ENCODE measurements at regions not wholly inside any gene's neighbourhood (a gene's known extent, or its start where the extent isn't known, plus 50 kb on each side); places are given as distances from the start of the nearest gene placed in this dataset.

- TF ChIP-seq MAX (IDR thresholded peaks at IDR 0.05; ENCODE audit: low read depth) = no peak
- TF ChIP-seq CTCF (IDR thresholded peaks at IDR 0.05) = no peak
- TF ChIP-seq RFX5 (IDR thresholded peaks at IDR 0.05; ENCODE audit: low read length) = no peak
- no peak for TF ChIP-seq JUND (IDR thresholded peaks at IDR 0.05)
- no peak for TF ChIP-seq TEAD4 (IDR thresholded peaks at IDR 0.05; ENCODE audit: borderline replicate concordance, insufficient read depth)
- TF ChIP-seq EZH2phosphoT487 (IDR thresholded peaks at IDR 0.05; ENCODE audit: borderline replicate concordance, low read depth) = no peak
- TF ChIP-seq GATA2 (CRISPR knock-in tag; IDR thresholded peaks at IDR 0.05) = no peak
- TF ChIP-seq SMC3 (IDR thresholded peaks at IDR 0.05; ENCODE audit: low read depth, low read length) = no peak
Observed at GRCh38 chr10:62652564-62652963, 152.0 kb upstream of the ADO start (continued).

GRCh38 chr10:62653254-62653653, 151.3 kb upstream of the ADO start:
- TF ChIP-seq YY1 (IDR thresholded peaks at IDR 0.05; ENCODE audit: low read depth) (no peak), ZBTB33 (IDR thresholded peaks at IDR 0.05; ENCODE audit: borderline replicate concordance, low read depth) (no peak), NRF1 (IDR thresholded peaks at IDR 0.05; ENCODE audit: low read depth, low read length) (no peak)
- Histone ChIP-seq H3K36me3 (replicated peaks in 1 of 2; ENCODE audit: control insufficient read depth in 1 of 2, insufficient read depth in 2 of 2, low read length in 1 of 2) (no peaks in the 10 kb centered on the region), H3K4me2 (no peak overlapping the region), H3K27ac (ENCODE audit: low read depth in 2 of 2, low read length in 1 of 2) (no peak overlapping the region), H4K20me1 (ENCODE audit: insufficient read depth) (no peaks in the 10 kb centered on the region), H2AFZ (ENCODE audit: low read depth) (no peak overlapping the region), H3F3A (replicated peaks; ENCODE audit: insufficient read depth) (no peaks in the 10 kb centered on the region), H3K4me3 (ENCODE audit: low read depth in 2 of 2, low read length in 1 of 2) (no peak overlapping the region), H3K27me3 (ENCODE audit: insufficient read depth) (no peaks in the 10 kb centered on the region), H3K79me2 (ENCODE audit: insufficient read depth) (no peaks in the 10 kb centered on the region), H3K9ac (no peak overlapping the region), H3K9me3 (no peaks in the 10 kb centered on the region), H3K9me2 (no peaks in the 10 kb centered on the region), H3K4me1 (ENCODE audit: control insufficient read depth in 1 of 2, insufficient read depth in 2 of 2, low read depth in 1 of 2, low read length in 1 of 2) (peaks cover 0 to 14% of the 10 kb centered on the region in 2 experiments; a peak in 1 of 4 replicates)
- ChIA-PET POLR2A (no interaction called here), CTCF (no interaction called here)
- 54% methylated on average over 6 of the region's 6 CpGs for WGBS (ENCODE audit: low lambda C conversion rate)
- no peak for DNase-seq

GRCh38 chr10:62654966-62655336, 149.6 kb upstream of the ADO start:
- no peak overlapping the region for H3K4me3 ChIP-seq (ENCODE audit: low read depth in 2 of 2, low read length in 1 of 2)
- H3F3A ChIP-seq (replicated peaks; ENCODE audit: insufficient read depth) = no peaks in the 10 kb centered on the region
- TF ChIP-seq USF2 (IDR thresholded peaks at IDR 0.05; ENCODE audit: borderline replicate concordance, low read depth, low read length) (no peak), RCOR1 (IDR thresholded peaks at IDR 0.05; ENCODE audit: low read length) (no peak)
- H3K9me3 ChIP-seq = no peaks in the 10 kb centered on the region
- H3K79me2 ChIP-seq (ENCODE audit: insufficient read depth) = no peaks in the 10 kb centered on the region
- H3K9me2 ChIP-seq = no peaks in the 10 kb centered on the region
- H3K27me3 ChIP-seq (ENCODE audit: insufficient read depth) = no peaks in the 10 kb centered on the region
- WGBS (ENCODE audit: low lambda C conversion rate) = 89% methylated on average over 1 of the region's 1 CpG
- H3K36me3 ChIP-seq (replicated peaks in 1 of 2; ENCODE audit: control insufficient read depth in 1 of 2, insufficient read depth in 2 of 2, low read length in 1 of 2) = no peaks in the 10 kb centered on the region
- ChIA-PET CTCF (no interaction called here), POLR2A (no interaction called here)
- H3K27ac ChIP-seq (ENCODE audit: low read depth in 2 of 2, low read length in 1 of 2) = no peak overlapping the region
- no peak overlapping the region for H3K4me2 ChIP-seq
- no peak overlapping the region for H2AFZ ChIP-seq (ENCODE audit: low read depth)
- H3K4me1 ChIP-seq (ENCODE audit: control insufficient read depth in 1 of 2, insufficient read depth in 2 of 2, low read depth in 1 of 2, low read length in 1 of 2) = peaks cover 0 to 14% of the 10 kb centered on the region in 2 experiments; a peak in 1 of 4 replicates
- no peak for DNase-seq
- no peaks in the 10 kb centered on the region for H4K20me1 ChIP-seq (ENCODE audit: insufficient read depth)
- no peak overlapping the region for H3K9ac ChIP-seq

Measured in SK-N-SH (cell line).